Erythroblast (primary cell): ENCODE measurements at regions not wholly inside any gene's neighbourhood (a gene's known extent, or its start where the extent isn't known, plus 50 kb on each side); places are given as distances from the start of the nearest gene placed in this dataset.

ENCODE experiments used
- GATA1 ChIP-seq: IDR thresholded peaks from 2 replicates; pipeline ENCODE4 v1.6.1; 2011; ENCODE audit warnings: low read depth, mild to moderate bottlenecking, control low read depth, low read length, moderate library complexity
- POLR2A ChIP-seq: IDR thresholded peaks from 2 replicates; pipeline ENCODE4 v1.6.1; 2011; ENCODE audit warnings: mild to moderate bottlenecking, low read length

DNA sequence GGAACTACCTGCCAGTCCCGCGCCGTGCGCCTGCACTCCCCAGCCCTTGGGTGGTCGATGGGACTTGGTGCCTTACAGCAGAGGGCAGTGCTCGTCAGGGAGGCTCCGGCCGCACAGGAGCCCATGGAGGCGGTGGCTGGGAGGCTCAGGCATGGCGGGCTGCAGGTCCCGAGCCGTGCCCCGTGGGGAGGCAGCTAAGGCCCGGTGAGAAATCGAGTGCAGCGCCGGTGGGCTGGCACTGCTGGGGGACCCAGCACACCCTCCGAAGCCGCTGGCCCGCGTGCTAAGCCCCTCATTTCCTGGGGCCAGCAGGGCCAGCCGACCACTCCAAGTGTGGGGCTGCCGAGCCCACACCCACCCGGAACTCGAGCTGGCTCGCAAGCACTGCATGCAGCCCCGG, 580.2 kb downstream of the ZIC1 start:
- no peak for TF ChIP-seq POLR2A
- no peak for TF ChIP-seq GATA1
